HL-60 (cell line): ENCODE measurements at regions not wholly inside any gene's neighbourhood (a gene's known extent, or its start where the extent isn't known, plus 50 kb on each side); places are given as distances from the start of the nearest gene placed in this dataset.

Experiments used
- CTCF ChIP-seq: IDR thresholded peaks from one replicate; pipeline ENCODE4 v1.5.1; 2011; ENCODE audit warnings: low read length, control low read depth, inconsistent platforms; ENCODE audit not compliant: insufficient read depth
- GABPA ChIP-seq: IDR thresholded peaks from 2 replicates; pipeline ENCODE4 v1.6.1; 2012; ENCODE audit warnings: low read depth
- POLR2AphosphoS5 ChIP-seq: IDR thresholded peaks from 2 replicates; pipeline ENCODE4 v1.6.1; 2012; ENCODE audit warnings: low read depth
- REST ChIP-seq: IDR thresholded peaks from 2 replicates; pipeline ENCODE4 v1.6.1; 2012; ENCODE audit warnings: low read depth; ENCODE audit not compliant: insufficient replicate concordance
- SPI1 ChIP-seq: IDR thresholded peaks from 2 replicates; pipeline ENCODE4 v1.6.1; 2012; ENCODE audit warnings: low read depth, mild to moderate bottlenecking, borderline replicate concordance

- TF ChIP-seq CTCF (no peak), POLR2AphosphoS5 (no peak), REST (no peak), SPI1 (no peak), GABPA (no peak)
These were observed 569.8 kb downstream of the RPS29 start for GRCh38 chr14:49016381-49016780.
